Karpas-422 (cell line): ENCODE measurements at regions not wholly inside any gene's neighbourhood (a gene's known extent, or its start where the extent isn't known, plus 50 kb on each side); places are given as distances from the start of the nearest gene placed in this dataset.

ENCODE experiments used
- DNase-seq: peaks from one replicate; pipeline ENCODE4 v3.0.0-alpha.2; 2015
- H2AFZ ChIP-seq: fragments of 200-600 bp; sonication (generic); 2 replicates; pipeline ENCODE4 v1.6.1; 2014; ENCODE audit warnings: antibody characterized with exemption, low read length, mixed read lengths
- H3K27ac ChIP-seq: fragments of 200-600 bp; sonication (generic); 2 replicates; pipeline ENCODE4 v1.5.1; 2014; ENCODE audit warnings: mild to moderate bottlenecking, low read length, moderate library complexity
- H3K27me3 ChIP-seq: fragments of 200-600 bp; sonication (generic); 2 replicates; pipeline ENCODE4 v1.6.1; 2014; ENCODE audit warnings: low read length, mixed read lengths
- H3K36me3 ChIP-seq: fragments of 200-600 bp; sonication (generic); 2 replicates; pipeline ENCODE4 v1.6.1; 2014; ENCODE audit warnings: low read length, mixed read lengths; ENCODE audit not compliant: insufficient read depth
- H3K4me1 ChIP-seq: fragments of 200-600 bp; sonication (generic); 2 replicates; pipeline ENCODE4 v1.6.1; 2014; ENCODE audit warnings: mild to moderate bottlenecking, low read length, mixed read lengths
- H3K4me2 ChIP-seq: fragments of 200-600 bp; sonication (generic); 2 replicates; pipeline ENCODE4 v1.6.1; 2014; ENCODE audit warnings: low read length, low read depth, mild to moderate bottlenecking; ENCODE audit not compliant: poor library complexity, severe bottlenecking
- H3K4me3 ChIP-seq: fragments of 200-600 bp; sonication (generic); 2 replicates; pipeline ENCODE4 v1.5.1; 2014; ENCODE audit warnings: mild to moderate bottlenecking, antibody characterized with exemption, low read length, mixed read lengths
- H3K79me2 ChIP-seq: fragments of 200-600 bp; sonication (generic); 2 replicates; pipeline ENCODE4 v1.6.1; 2014; ENCODE audit warnings: mild to moderate bottlenecking, low read length, mixed read lengths
- H3K9ac ChIP-seq: fragments of 200-600 bp; sonication (generic); 2 replicates; pipeline ENCODE4 v1.6.0; 2014; ENCODE audit warnings: low read length
- H3K9me2 ChIP-seq: fragments of 200-600 bp; sonication (generic), shearing (Covaris generic); replicated peaks from 2 replicates; pipeline ENCODE4 v1.6.0; 2014; ENCODE audit warnings: mild to moderate bottlenecking, low read length, moderate library complexity; ENCODE audit not compliant: insufficient read depth
- H3K9me3 ChIP-seq: fragments of 300-700, 200-600 bp; sonication (generic); 2 replicates; pipeline ENCODE4 v1.6.1; 2014; ENCODE audit warnings: low read length, mixed read lengths
- H4K20me1 ChIP-seq: fragments of 200-600 bp; sonication (generic); 2 replicates; pipeline ENCODE4 v1.6.1; 2014; ENCODE audit warnings: mild to moderate bottlenecking, antibody characterized with exemption, low read length, low read depth; ENCODE audit not compliant: insufficient read depth

DNA sequence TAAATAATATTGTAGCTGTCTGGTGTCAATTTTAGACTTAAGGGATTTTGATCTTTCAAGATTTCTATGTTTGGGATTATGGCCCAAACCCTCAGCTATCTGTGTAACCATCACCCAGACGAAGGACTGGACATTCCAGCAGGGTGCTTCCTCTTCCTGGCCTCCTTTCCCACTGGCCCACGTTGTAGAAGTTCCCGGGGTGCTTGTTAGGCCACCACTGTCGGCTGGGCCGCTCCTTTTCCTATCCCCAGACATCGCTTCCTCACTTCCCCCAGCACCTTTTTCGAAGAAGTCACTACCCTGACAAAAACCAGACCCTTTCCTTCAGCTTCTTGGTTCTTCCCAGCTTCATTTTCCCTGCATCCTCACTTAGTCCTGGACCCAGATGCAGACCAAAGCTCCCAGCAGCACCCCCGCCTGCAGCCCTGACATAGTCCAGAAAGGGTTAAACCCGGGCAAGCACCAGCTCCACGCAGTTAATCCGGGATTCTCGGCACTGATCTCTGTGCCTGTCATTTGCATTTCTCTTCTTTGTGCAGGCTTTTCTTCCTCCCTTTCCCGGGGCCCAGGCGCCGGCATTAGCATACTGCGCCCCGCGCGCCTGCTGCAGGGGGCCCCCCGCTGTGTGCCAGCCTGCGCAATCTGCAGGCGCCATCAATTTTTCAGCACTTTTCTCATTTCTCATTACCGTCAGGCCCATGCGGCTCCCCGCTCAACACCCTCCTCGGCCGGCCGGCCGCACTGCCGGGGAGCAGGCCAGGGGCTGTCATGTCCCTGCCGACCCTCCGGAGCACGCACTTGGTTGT lies 90.6 kb downstream of the ZNF621 start:
- no peaks in the 10 kb centered on the region for H3K36me3 ChIP-seq
- H3K4me1 ChIP-seq = no peaks in the 10 kb centered on the region
- no peak overlapping the region for H3K27ac ChIP-seq
- no peaks in the 10 kb centered on the region for H3K9me3 ChIP-seq
- no peak for DNase-seq
- H3K9me2 ChIP-seq = no peaks in the 10 kb centered on the region
- no peaks in the 10 kb centered on the region for H3K79me2 ChIP-seq
- H2AFZ ChIP-seq = no peak overlapping the region
- H3K9ac ChIP-seq = no peak overlapping the region
- no peaks in the 10 kb centered on the region for H4K20me1 ChIP-seq
- no peak overlapping the region for H3K4me2 ChIP-seq
- no peaks in the 10 kb centered on the region for H3K27me3 ChIP-seq
- no peak overlapping the region for H3K4me3 ChIP-seq

DNA sequence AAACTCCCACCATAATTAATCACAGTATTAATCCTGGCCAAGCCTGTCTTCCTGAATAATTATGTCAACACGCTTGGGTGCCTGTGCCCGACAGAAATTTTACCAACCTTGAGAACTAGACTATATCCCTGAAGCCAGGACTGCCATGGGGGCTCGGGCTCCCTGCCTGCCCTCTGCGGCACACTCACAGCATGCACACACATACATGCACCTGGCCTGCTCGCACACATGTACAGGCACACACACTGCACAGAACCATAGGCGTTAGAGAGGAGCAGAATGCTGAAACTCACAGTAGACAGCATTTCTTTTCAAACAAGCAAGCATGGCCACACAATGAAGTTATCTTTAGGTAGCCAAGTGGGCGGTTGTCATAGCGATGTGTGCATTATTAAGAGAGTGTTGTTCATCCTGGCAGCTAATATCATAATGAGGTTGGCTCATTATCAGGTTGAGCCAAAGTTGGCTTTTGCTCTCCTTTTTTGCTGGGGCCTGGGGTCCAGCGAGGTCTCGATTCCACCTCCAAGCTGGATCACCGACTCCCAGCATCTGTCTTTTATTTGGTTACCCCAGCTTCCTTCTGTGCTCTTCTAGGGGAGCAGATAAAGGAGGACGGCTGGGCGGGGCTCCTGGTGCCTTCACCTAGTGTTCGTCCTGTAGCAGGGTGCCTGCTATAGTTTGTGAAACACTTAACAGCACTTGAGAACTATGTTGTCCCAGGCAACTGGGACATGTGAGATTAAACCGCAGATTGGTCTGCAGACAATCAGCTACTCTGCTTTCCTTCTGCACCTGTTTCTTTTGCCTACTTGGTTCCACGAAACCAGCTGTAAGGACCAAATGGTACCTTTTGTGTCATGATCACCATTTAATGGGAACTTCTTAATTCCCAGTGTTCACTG lies 91.4 kb downstream of the ZNF621 start:
- Histone ChIP-seq H3K9me3 (no peaks in the 10 kb centered on the region), H3K27ac (no peak overlapping the region), H3K4me3 (no peak overlapping the region), H3K9ac (no peak overlapping the region), H4K20me1 (no peaks in the 10 kb centered on the region), H3K4me2 (no peak overlapping the region), H3K79me2 (no peaks in the 10 kb centered on the region), H2AFZ (no peak overlapping the region), H3K9me2 (no peaks in the 10 kb centered on the region), H3K36me3 (no peaks in the 10 kb centered on the region), H3K4me1 (no peaks in the 10 kb centered on the region), H3K27me3 (no peaks in the 10 kb centered on the region)
- no peak for DNase-seq

DNA sequence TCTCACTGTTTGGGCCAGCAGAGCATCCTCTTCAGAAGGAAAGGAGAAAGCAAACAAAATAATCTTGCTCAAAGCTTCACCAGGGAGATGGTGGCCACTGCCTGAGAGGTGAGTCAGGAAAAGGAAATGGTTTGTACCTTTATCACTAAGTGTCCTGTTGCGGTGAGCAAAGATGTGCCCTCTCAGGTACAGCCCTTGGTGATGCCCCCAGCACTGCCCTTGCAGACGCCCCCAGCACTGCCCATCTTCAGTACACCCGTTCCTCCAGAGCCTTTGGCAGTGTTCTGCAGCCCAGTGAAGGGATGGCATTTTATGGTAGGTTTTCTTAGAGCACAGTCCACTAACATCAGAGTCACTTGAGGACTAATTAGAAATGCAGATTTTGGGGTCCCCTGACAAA lies 92.3 kb downstream of the ZNF621 start:
- no peaks in the 10 kb centered on the region for H3K36me3 ChIP-seq
- H4K20me1 ChIP-seq = no peaks in the 10 kb centered on the region
- no peak overlapping the region for H3K9ac ChIP-seq
- no peaks in the 10 kb centered on the region for H3K4me1 ChIP-seq
- no peak overlapping the region for H2AFZ ChIP-seq
- no peak for DNase-seq
- no peak overlapping the region for H3K27ac ChIP-seq
- no peaks in the 10 kb centered on the region for H3K9me3 ChIP-seq
- no peaks in the 10 kb centered on the region for H3K9me2 ChIP-seq
- no peak overlapping the region for H3K4me2 ChIP-seq
- no peaks in the 10 kb centered on the region for H3K79me2 ChIP-seq
- H3K4me3 ChIP-seq = no peak overlapping the region
- no peaks in the 10 kb centered on the region for H3K27me3 ChIP-seq

DNA sequence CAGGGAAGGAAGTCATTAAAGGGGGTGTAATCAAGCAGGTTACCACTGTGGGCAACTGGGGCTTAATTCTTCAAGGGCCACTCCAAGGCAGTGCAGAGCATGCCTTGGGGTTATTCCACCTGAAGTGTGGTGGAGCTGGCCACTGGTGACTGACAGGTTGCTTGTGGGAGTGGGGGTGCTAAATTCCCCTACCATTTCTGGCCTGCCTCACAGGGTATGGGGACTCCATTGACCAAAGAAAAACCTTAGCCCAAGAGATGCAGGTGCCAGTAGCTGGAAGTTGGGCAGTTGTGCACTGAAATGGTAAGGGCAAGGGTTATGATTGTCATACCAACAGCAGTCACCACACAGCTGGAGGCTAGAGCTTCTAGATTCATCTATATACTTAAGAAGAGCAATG lies 93.4 kb downstream of the ZNF621 start:
- Histone ChIP-seq H3K27ac (no peak overlapping the region), H3K4me2 (no peak overlapping the region), H4K20me1 (no peaks in the 10 kb centered on the region), H3K4me3 (no peak overlapping the region), H3K79me2 (no peaks in the 10 kb centered on the region), H3K9me3 (no peaks in the 10 kb centered on the region), H2AFZ (no peak overlapping the region), H3K36me3 (no peaks in the 10 kb centered on the region), H3K9me2 (no peaks in the 10 kb centered on the region), H3K4me1 (no peaks in the 10 kb centered on the region), H3K27me3 (no peaks in the 10 kb centered on the region), H3K9ac (no peak overlapping the region)
- no peak for DNase-seq

DNA sequence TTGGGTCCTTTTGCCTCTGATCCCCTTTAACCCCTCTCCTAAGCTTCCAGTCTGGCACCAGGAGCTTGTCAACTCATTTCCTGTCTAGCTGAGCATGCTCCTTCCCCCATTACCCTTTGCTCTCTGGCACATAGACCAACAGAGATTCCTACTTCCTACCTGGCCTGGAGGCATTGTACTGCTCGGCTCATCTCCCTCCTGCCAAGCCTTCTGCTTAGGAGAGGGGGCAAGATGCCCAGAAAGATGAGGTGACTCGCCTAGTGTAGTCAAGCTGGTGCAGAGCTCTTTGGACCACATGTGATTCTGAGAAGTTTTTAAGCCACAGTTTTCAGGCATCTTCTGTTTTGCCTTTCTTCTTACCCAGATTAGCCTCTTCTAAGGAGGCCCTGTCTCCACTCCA lies 95.4 kb downstream of the ZNF621 start:
- no peak overlapping the region for H3K4me3 ChIP-seq
- no peaks in the 10 kb centered on the region for H3K36me3 ChIP-seq
- H4K20me1 ChIP-seq = no peaks in the 10 kb centered on the region
- H3K4me1 ChIP-seq = no peaks in the 10 kb centered on the region
- no peak overlapping the region for H3K9ac ChIP-seq
- DNase-seq = no peak
- no peaks in the 10 kb centered on the region for H3K9me3 ChIP-seq
- H3K4me2 ChIP-seq = no peak overlapping the region
- H3K27me3 ChIP-seq = no peaks in the 10 kb centered on the region
- no peak overlapping the region for H3K27ac ChIP-seq
- no peaks in the 10 kb centered on the region for H3K9me2 ChIP-seq
- H2AFZ ChIP-seq = no peak overlapping the region
- H3K79me2 ChIP-seq = no peaks in the 10 kb centered on the region

DNA sequence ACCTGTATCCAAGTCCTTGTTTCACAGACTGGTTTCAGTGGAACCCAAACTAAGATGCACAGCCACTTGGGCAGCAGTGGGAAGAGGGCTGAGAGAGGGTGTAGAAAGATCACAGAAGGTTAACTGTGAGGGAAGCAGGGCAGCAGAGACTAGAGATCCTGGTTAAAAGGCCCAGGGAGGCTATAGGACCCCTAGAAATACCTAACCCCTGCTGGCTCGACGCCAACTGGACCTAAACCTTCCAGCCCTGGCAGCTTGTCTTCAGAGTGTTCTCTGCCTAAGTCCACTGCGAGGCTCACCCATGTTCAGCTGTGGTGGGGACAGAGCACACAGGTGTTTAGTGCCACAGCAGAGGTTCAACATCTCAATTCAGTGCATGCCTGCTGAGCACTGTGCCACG lies 96.5 kb downstream of the ZNF621 start:
- Histone ChIP-seq H4K20me1 (no peaks in the 10 kb centered on the region), H3K27me3 (no peaks in the 10 kb centered on the region), H3K27ac (no peak overlapping the region), H3K9me3 (no peaks in the 10 kb centered on the region), H3K4me2 (no peak overlapping the region), H3K9me2 (no peaks in the 10 kb centered on the region), H3K9ac (no peak overlapping the region), H3K79me2 (no peaks in the 10 kb centered on the region), H3K36me3 (no peaks in the 10 kb centered on the region), H3K4me3 (no peak overlapping the region), H2AFZ (no peak overlapping the region), H3K4me1 (no peaks in the 10 kb centered on the region)
- DNase-seq = no peak

DNA sequence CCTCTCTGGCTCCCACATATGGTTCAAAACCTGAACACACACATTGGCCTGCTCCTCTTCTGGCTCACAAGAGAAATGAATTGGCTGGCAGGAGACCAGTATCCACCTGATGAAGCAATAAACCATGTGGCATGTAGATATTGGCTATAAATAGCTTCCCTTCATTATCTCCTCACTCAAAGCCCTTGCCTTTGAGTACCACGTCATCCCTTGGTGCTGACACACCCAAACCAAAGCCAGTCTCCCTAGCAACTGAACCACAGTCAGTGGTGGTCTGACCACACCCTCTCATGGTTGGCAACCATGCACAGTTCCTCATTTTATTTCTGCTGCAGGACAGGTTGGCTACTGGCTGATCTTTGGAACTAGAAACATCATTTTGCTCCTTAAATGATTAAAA lies 98.8 kb downstream of the ZNF621 start:
- Histone ChIP-seq H3K4me2 (no peak overlapping the region), H3K9ac (no peak overlapping the region), H3K79me2 (no peaks in the 10 kb centered on the region), H3K4me1 (no peaks in the 10 kb centered on the region), H3K27me3 (peaks cover under 1% of the 10 kb centered on the region; the same call in 1 of the 2 replicates), H3K4me3 (no peak overlapping the region), H3K9me3 (no peaks in the 10 kb centered on the region), H3K36me3 (no peaks in the 10 kb centered on the region), H3K9me2 (no peaks in the 10 kb centered on the region), H2AFZ (no peak overlapping the region), H4K20me1 (no peaks in the 10 kb centered on the region), H3K27ac (no peak overlapping the region)
- DNase-seq = peak; percentile 52

DNA sequence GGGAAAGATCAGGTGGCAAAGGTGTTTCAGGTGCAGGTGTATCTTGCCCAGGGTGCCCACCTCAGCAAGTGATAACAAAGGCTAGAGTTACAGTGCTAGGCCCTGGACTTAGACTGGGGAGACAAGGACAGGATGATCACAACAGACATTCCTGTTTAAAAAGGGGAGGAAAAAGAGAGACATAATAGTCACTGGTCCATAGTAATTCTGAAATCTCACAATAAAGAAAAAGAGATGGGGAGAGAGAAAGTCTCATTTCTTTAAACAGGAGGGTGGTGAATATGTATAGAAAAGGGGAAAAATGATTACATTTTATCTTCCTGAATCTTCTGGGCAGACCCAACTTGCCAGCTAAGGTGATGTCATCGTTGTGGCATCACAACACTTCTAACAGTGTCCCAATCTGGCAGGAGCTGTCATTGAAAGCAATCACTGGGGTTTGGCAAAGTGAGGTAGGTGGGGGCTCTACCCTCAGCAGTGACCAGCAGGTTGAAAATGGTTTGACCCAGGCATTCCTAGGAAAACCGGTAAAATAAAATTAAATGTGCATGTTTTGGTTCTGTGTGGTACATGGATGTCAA lies 99.5 kb downstream of the ZNF621 start:
- Histone ChIP-seq H3K4me3 (no peak overlapping the region), H3K4me2 (no peak overlapping the region)

More for the DNA sequence above, 99.5 kb downstream of the ZNF621 start:
- Histone ChIP-seq H3K9me2 (no peaks in the 10 kb centered on the region), H3K9me3 (no peaks in the 10 kb centered on the region), H3K36me3 (no peaks in the 10 kb centered on the region), H4K20me1 (no peaks in the 10 kb centered on the region), H3K9ac (no peak overlapping the region), H3K27ac (no peak overlapping the region), H3K27me3 (peaks cover 3% of the 10 kb centered on the region; the same call in 1 of the 2 replicates), H3K79me2 (no peaks in the 10 kb centered on the region), H3K4me1 (no peaks in the 10 kb centered on the region), H2AFZ (no peak overlapping the region)
- no peak for DNase-seq
